GM21528 (cell line): ENCODE measurements at regions not wholly inside any gene's neighbourhood (a gene's known extent, or its start where the extent isn't known, plus 50 kb on each side); places are given as distances from the start of the nearest gene placed in this dataset.
"Not testable (repeated sequence)": the region's sequence is repeated elsewhere in the genome, so short reads cannot be mapped to it uniquely, and the experiment has no call there.

Experiments used
- ATAC-seq: cut with Tn5 transposase; IDR thresholded peaks from one replicate; pipeline ENCODE4 v1.9.1; 2021; ENCODE audit warnings: mild to moderate bottlenecking, moderate library complexity; ENCODE audit not compliant: unreplicated experiment, low FRiP score

GRCh38 chr1:96865731-96866685 lies 144.4 kb downstream of the PTBP2 start:
- no peak for ATAC-seq

- ATAC-seq = no peak
These were observed 151.2 kb downstream of the PTBP2 start for GRCh38 chr1:96872757-96873156.

- ATAC-seq = no peak
These were observed 157.1 kb downstream of the PTBP2 start for GRCh38 chr1:96878640-96879039.

- ATAC-seq = no peak
These were observed 159.0 kb downstream of the PTBP2 start for GRCh38 chr1:96880626-96881025.

GRCh38 chr1:96882096-96882495 lies 160.5 kb downstream of the PTBP2 start:
- ATAC-seq = no peak

GRCh38 chr1:96886474-96886873 lies 164.9 kb downstream of the PTBP2 start:
- no peak for ATAC-seq

GRCh38 chr1:96887501-96887900 lies 165.9 kb downstream of the PTBP2 start:
- ATAC-seq = no peak

- ATAC-seq = no peak
These were observed 180.3 kb downstream of the PTBP2 start for GRCh38 chr1:96901783-96902363.

- ATAC-seq = no peak
These were observed 190.7 kb downstream of the PTBP2 start for GRCh38 chr1:96912248-96912647.

GRCh38 chr1:96915701-96916100 lies 194.1 kb downstream of the PTBP2 start:
- not testable (repeated sequence) for ATAC-seq

GRCh38 chr1:96918406-96918805 lies 196.8 kb downstream of the PTBP2 start:
- no peak for ATAC-seq

- no peak for ATAC-seq
These were observed 200.6 kb downstream of the PTBP2 start for GRCh38 chr1:96922181-96922580.

GRCh38 chr1:96923753-96924152 lies 202.2 kb downstream of the PTBP2 start:
- no peak for ATAC-seq

GRCh38 chr1:96926176-96926575 lies 204.6 kb downstream of the PTBP2 start:
- ATAC-seq = no peak

- ATAC-seq = no peak
These were observed 205.5 kb downstream of the PTBP2 start for GRCh38 chr1:96927125-96927524.

- ATAC-seq = no peak
These were observed 209.6 kb downstream of the PTBP2 start for GRCh38 chr1:96931136-96931535.

GRCh38 chr1:96934282-96934681 lies 212.7 kb downstream of the PTBP2 start:
- ATAC-seq = no peak

GRCh38 chr1:96944432-96945092 lies 223.0 kb downstream of the PTBP2 start:
- no peak for ATAC-seq

GRCh38 chr1:96945509-96946084 lies 224.0 kb downstream of the PTBP2 start:
- no peak for ATAC-seq

GRCh38 chr1:96955307-96956012 lies 233.9 kb downstream of the PTBP2 start:
- no peak for ATAC-seq
